DOHH2 (cell line): ENCODE measurements at regions not wholly inside any gene's neighbourhood (a gene's known extent, or its start where the extent isn't known, plus 50 kb on each side); places are given as distances from the start of the nearest gene placed in this dataset.

ENCODE experiments used
- EZH2phosphoT487 ChIP-seq: fragments of 200-600 bp; sonication (generic); IDR thresholded peaks from 2 replicates; pipeline ENCODE4 v1.6.1; 2017; ENCODE audit warnings: borderline replicate concordance, mild to moderate bottlenecking, antibody characterized with exemption, low read length, moderate library complexity, mixed read lengths
- TF ChIP-seq, protein P1 (sequence below): fragments of 200-600 bp; sonication (generic); IDR thresholded peaks from one replicate; pipeline ENCODE4 v1.5.1; 2014; ENCODE audit warnings: antibody characterized with exemption, mild to moderate bottlenecking, low read depth, low read length; ENCODE audit not compliant: poor library complexity, severe bottlenecking

DNA sequence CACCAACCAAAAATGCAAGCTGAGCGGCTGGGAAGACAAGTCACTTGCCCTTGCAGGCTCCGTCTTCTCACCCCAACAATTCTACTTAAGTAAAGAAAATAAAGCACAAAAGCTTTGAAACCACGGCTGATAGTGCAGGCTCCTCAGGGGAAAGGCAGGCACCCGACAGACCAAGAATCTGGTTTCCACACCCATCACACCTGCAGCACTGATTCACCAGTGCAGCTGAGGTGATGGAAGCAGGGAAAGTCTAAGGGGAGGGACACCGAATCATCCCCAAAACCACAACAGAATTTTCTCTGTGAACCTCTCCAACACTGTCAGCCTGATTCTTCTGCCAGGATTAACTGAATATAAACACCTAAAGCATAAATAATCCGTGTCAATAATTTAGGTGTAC lies 62.0 kb upstream of the NSMCE3 start:
- TF ChIP-seq, protein P1, sequence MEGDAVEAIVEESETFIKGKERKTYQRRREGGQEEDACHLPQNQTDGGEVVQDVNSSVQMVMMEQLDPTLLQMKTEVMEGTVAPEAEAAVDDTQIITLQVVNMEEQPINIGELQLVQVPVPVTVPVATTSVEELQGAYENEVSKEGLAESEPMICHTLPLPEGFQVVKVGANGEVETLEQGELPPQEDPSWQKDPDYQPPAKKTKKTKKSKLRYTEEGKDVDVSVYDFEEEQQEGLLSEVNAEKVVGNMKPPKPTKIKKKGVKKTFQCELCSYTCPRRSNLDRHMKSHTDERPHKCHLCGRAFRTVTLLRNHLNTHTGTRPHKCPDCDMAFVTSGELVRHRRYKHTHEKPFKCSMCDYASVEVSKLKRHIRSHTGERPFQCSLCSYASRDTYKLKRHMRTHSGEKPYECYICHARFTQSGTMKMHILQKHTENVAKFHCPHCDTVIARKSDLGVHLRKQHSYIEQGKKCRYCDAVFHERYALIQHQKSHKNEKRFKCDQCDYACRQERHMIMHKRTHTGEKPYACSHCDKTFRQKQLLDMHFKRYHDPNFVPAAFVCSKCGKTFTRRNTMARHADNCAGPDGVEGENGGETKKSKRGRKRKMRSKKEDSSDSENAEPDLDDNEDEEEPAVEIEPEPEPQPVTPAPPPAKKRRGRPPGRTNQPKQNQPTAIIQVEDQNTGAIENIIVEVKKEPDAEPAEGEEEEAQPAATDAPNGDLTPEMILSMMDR = no peak
- no peak for TF ChIP-seq EZH2phosphoT487
